CD4-positive, alpha-beta T cell treated with Interleukin-2 at 100 ng/mL for 4 hours (primary cell): ENCODE measurements at regions not wholly inside any gene's neighbourhood (a gene's known extent, or its start where the extent isn't known, plus 50 kb on each side); places are given as distances from the start of the nearest gene placed in this dataset.

Experiments used
- DNase-seq: peaks from one replicate; pipeline ENCODE4 v3.0.0-alpha.2; 2020; ENCODE audit warnings: low spot score

DNA sequence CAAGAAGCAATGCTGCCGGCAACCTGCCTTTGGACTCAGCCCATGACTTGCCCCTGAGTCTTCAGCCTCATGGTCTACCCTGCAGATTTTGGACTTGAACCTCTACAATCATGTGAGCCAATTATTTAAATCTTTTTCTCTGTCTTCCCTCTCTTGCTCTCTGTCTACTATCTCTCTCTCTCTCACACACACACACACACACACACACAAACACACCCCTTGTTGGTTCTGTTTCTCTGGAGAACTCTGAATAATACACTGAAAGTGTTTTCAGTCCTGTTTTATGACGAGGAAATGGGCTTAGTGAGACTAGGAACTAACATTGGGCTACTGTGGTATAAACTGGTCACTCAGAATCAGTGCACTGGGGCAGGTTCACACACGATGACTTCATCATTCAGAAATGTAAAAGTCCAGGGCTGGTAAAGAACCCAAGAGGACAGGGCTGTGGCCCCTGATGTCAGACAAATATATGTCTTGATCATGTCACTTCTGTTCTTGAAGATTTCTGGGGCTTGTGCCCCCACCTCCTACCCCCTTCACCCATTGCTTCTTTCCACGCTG, 266.1 kb upstream of the SIX2 start:
- no peak for DNase-seq

DNA sequence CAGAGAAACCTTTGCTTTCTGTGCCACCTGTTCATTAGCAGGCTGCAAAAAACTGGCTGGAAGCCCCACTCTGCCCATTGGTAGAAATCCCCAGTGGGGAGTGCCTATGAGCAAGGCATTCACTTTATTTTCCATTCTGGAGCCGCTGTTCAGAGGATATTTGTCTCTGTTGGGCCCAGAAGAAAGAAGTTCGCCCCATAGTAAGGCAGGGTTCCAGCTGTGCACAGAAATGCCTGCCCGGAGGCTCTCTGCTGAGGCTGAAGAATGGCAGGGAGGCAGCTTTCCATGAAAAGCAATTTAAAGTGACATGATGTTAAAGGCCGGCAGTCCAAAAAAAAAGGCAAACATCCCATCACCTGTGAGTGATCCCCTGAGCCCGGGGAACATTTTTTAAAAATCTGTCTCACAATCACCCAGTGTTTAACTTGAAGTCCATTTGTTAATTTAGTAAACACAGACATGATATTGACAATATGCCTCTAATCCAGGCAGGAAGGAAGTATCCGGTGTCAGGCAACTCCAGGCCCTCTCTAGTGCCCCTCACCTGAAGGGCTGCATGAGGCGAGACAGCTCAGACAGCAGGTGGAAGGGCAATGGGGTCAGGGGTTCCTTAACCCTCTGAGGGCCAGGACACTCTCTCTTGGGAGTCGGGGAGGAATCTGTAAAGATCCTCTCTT, 265.1 kb upstream of the SIX2 start:
- no peak for DNase-seq

- DNase-seq, result no peak
Measured at GRCh38 chr2:45273412-45274249, 264.4 kb upstream of the SIX2 start.

- DNase-seq, result no peak
Measured at GRCh38 chr2:45272549-45273265, 263.5 kb upstream of the SIX2 start.

GRCh38 chr2:45269149-45269793, 260.0 kb upstream of the SIX2 start:
- DNase-seq, result no peak

GRCh38 chr2:45268631-45269030, 259.4 kb upstream of the SIX2 start:
- DNase-seq, result no peak

- DNase-seq, result no peak
Measured at GRCh38 chr2:45267062-45267792, 258.0 kb upstream of the SIX2 start.

DNA sequence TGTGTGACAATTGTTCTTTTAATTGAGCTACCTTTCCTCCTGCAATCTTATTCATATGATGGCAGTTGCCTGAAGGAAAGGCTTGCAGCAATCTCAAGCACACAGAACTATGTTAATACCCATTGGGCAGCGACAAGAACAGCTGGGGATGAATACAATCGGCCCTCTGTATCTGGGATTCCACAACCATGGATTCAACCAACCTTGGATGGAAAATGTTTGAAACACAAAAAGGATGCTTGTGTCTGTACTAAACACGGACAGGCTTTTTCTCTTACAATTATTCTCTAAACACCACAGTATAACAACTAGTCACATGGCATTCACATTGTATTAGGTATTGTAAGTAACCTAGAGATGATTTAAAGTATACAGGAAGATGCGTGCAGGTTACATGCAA, 256.1 kb upstream of the SIX2 start:
- DNase-seq, result no peak

DNA sequence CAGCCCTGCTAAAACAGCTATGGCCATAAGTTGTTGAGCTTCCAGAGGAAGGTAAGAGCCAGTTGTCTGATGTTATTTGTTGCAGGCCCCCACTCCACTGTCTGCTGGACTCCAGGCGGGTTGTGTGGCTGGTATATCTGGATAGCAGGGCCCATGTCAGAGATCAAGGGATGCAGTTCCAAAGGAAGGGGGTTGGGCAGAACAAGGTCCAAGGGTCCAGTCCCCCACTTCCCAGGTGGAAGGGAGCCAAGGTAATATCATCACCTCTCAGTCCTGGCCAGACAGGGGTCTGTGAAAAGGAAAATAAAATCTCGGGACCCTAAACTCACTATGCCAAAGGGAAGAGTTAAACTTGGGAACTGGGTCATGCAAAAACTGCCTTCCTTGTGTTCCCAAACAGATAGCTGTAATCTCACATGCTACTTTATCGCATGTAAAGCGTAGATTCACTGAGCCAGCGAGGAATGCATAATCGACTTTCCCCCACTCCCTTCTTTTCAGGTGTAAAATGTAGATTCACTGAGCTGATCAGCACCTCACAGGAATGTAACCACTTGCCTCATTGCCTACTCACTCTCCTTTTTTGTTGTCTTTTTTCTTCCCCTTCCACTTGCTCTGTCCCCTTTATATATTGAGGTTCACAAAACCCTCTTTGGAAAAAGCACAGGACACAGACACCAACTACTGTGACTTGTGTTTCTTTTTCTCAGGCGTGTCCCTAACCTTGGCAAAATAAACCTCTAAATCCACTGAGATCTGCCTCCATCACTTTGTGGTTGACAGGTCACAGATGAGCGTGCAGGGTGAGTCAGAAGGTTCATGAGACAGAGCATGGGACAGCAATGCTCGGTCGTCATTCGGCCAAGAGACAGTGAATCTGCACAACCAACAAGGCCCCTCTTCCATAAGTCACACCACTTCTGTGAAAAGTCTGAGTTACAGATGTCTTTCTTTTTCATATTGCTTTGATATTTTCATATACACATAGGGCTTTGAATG, 255.3 kb upstream of the SIX2 start:
- DNase-seq, result no peak

GRCh38 chr2:45263147-45263546, 253.9 kb upstream of the SIX2 start:
- DNase-seq, result no peak

DNA sequence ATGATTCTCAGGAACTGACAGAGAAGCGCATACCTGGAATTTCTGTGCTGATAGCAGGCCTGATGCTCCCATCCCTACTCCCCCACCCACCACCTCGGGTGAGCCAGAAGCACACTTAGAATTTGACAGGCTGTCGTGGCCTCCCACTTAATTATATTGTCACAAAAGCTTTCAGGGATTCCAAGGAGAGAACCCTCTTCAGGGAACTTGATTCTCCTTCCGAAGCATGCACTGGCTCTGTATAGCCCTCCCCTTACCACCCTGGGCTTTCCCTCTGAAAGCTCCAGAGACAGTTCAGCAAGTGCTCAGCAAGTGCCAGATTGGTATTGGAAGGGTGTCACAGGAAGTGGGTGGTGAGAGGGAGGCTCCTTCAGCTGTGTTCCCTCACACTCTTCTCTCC, 252.5 kb upstream of the SIX2 start:
- DNase-seq, result no peak

GRCh38 chr2:45260946-45261345, 251.7 kb upstream of the SIX2 start:
- no peak for DNase-seq

GRCh38 chr2:45259547-45260160, 250.4 kb upstream of the SIX2 start:
- DNase-seq, result no peak

DNA sequence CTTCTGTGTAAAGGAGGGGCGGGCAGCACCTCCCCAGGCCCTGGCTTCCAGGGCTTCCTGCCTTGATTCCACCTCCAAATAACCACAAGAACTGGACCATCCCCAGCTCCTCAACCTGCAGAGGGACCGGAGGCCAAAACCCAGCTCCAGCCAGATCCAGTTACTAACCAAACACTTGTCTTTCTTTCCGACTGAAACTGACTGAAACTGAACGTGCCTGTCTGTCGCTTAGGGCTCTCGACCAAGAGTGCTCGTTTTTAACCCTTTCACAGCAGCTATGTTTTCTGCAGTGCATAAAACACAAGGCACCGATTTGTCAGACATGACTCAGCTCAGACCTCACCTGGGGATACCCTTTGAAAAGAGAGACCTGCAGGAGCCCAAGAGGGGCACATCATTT, 249.9 kb upstream of the SIX2 start:
- no peak for DNase-seq

DNA sequence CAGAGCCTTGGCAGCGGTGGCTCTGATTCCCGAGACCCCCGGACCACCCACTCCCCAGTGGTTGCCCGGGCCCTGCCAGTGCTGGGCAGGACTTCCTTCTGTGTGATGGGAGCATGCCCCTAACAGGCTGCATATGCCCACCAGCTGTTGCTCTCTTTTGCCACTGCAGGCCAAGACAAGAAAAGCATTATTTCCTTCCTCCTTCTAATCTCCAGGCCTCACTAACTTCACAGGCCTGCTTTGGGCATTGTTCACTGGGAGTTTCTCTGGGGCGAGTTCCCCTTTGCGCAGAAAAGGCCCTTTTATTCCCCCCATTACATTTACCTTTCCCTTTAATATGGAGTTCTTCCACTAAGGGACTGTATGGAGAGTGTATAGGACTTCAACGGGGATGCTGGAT, 249.1 kb upstream of the SIX2 start:
- DNase-seq, result no peak

DNA sequence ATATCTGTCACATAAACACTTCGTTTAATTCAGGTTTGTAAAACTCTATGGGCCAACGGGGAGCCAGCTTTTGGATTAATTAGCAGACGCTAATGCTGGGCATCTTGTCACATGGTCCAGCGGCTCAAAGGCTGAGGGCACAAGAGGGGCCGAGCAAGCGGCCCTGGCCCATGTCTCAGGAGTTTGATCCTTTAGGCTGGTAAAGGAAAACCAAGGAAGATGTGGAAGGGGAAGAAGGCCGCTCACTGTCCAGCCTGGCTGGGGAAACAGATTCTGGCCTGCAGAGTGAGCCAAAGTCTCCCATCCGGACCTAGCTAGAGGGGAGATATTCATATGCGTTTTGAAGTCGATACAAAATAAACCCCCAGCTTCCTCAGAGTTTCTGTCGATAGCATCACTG, 248.6 kb upstream of the SIX2 start:
- no peak for DNase-seq

DNA sequence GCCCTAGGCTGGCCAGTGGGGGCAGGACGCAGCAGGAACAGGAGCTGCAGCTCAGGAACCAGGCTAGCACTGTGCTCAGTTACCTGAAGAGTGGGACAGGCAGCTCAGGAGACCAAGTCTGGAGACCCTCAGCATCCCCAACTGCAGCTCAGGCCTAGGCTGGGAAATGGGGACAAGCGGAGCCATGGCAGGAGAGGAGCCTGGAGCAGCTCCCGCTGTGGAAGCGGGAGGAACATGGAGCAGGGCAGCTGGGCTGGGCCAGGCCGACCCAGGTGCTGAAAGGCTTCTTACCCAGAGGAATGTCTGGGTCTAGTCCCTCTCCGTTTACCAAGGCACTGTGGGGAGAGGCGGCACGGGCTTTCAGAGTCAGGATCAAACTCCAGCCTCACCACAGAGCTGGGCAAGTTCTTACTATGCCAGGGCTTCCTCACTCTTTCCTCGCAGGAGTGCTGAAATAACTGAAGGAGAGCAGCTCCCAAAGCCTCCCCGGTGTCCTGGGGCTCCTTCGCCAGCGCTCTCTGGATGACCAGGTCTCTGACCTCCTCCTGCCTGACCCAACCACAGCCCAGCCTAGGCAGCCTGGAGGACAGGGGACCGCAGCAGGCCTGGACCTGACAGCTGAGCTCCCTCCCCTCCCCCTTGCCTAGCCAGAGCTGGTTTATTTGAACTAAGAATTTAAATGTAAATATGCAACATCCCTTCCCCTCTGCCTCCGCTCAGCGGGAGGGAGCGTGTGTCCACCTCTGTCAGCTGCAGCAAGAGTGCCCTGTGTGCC, 247.8 kb upstream of the SIX2 start:
- DNase-seq, result no peak

- no peak for DNase-seq
Measured at GRCh38 chr2:45256173-45256866, 247.1 kb upstream of the SIX2 start.
